Left ventricle myocardium inferior (tissue), 1 donor: ENCODE measurements at regions not wholly inside any gene's neighbourhood (a gene's known extent, or its start where the extent isn't known, plus 50 kb on each side); places are given as distances from the start of the nearest gene placed in this dataset.

Experiments
- DNase-seq: peaks from one replicate; pipeline ENCODE4 v3.0.0-alpha.2; 2020
- H3K27ac ChIP-seq: fragments of 200-600 bp; replicated peaks from 2 replicates; pipeline ENCODE4 v1.8.0; 2021
- H3K27me3 ChIP-seq: fragments of 200-600 bp; 2 replicates; pipeline ENCODE4 v1.8.0; 2021; ENCODE audit warnings: low read depth
- H3K36me3 ChIP-seq: fragments of 200-600 bp; 2 replicates; pipeline ENCODE4 v1.8.0; 2021
- H3K4me1 ChIP-seq: fragments of 200-600 bp; 2 replicates; pipeline ENCODE4 v1.8.0; 2021
- H3K4me3 ChIP-seq: fragments of 200-600 bp; 2 replicates; pipeline ENCODE4 v1.8.0; 2021; ENCODE audit warnings: mild to moderate bottlenecking, moderate library complexity
- H3K9me3 ChIP-seq: fragments of 200-600 bp; replicated peaks from 2 replicates; pipeline ENCODE4 v1.8.0; 2021
- intact Hi-C: fragments of 100-400 bp; cut with micrococcal nuclease; formaldehyde crosslinking; loops from one replicate; pipeline ENCODE4 v1.11.0; 2022
- TF ChIP-seq, protein P1 (sequence below): fragments of 200-600 bp; IDR thresholded peaks from 2 replicates; pipeline ENCODE4 v1.8.0; 2021; ENCODE audit warnings: antibody characterized with exemption, mild to moderate bottlenecking, borderline replicate concordance
- donor health status: DM: no; HTN: yes; CAD: no; lungs with severe emphysema.

DNA sequence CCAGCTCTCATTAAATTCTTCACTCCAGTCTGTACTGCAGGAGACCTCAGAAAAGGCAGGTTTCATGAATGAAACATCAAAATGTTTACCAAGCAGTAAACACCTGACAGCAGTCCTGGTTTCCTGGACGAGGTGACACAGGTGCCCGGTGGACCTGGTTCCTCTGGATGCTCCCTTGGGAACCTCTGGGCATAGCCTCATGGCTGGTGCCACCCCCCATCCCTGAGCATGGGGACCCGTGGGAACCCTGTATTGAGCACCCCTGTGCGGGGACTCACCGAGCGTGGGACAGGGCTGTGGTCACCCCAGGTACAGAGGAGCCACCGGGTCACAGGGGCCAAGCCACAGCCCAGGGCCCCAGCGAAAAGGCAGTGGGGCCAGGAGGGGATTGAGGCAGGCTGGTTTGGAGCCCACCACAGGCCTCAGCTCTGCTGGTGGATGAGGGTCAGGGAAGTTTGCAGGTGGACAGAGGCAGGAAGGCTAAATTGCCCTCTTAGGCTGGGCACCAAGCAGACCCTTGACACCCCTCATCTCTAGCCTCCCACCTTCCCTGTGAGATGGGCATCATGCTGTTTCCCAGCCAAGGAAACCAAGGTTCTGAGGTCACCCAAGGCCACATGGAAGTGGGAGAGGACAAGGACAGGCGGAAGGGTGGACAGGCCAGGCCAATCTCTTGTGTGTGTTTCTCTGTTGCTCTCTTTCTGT lies 158.4 kb downstream of the PTPRU start:
- TF ChIP-seq, protein P1, sequence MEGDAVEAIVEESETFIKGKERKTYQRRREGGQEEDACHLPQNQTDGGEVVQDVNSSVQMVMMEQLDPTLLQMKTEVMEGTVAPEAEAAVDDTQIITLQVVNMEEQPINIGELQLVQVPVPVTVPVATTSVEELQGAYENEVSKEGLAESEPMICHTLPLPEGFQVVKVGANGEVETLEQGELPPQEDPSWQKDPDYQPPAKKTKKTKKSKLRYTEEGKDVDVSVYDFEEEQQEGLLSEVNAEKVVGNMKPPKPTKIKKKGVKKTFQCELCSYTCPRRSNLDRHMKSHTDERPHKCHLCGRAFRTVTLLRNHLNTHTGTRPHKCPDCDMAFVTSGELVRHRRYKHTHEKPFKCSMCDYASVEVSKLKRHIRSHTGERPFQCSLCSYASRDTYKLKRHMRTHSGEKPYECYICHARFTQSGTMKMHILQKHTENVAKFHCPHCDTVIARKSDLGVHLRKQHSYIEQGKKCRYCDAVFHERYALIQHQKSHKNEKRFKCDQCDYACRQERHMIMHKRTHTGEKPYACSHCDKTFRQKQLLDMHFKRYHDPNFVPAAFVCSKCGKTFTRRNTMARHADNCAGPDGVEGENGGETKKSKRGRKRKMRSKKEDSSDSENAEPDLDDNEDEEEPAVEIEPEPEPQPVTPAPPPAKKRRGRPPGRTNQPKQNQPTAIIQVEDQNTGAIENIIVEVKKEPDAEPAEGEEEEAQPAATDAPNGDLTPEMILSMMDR, result no peak
- no peak overlapping the region for H3K4me3 ChIP-seq
- DNase-seq, result no peak
- H3K9me3 ChIP-seq, result peaks cover 10% of the 10 kb centered on the region
- no peak overlapping the region for H3K27ac ChIP-seq
- H3K36me3 ChIP-seq, result no peaks in the 10 kb centered on the region
- intact Hi-C loops, result no loop called here
- peaks cover 59% of the 10 kb centered on the region for H3K27me3 ChIP-seq
- no peaks in the 10 kb centered on the region for H3K4me1 ChIP-seq

DNA sequence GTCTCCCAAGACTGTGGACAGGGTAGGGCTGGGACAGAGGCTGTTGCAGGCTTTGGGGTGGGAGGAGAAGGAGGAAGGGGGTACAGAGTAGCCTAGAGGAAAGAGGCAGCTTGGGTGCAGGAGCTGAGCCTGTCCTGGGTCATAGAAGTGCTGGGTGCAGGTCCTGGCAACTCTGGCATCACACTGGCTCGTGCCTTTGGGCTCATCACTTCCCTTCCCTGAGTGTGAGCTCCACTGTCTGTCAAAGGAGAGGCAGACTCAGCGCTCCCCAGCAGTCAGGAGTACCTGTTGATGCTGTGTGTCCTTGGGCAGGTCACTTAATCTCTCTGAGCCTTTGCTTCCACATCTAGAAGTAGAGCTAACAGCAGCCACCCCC lies 157.1 kb downstream of the PTPRU start:
- no peaks in the 10 kb centered on the region for H3K9me3 ChIP-seq
- H3K4me3 ChIP-seq, result no peak overlapping the region
- intact Hi-C loops, result no loop called here
- no peaks in the 10 kb centered on the region for H3K36me3 ChIP-seq
- no peak overlapping the region for H3K27ac ChIP-seq
- no peaks in the 10 kb centered on the region for H3K4me1 ChIP-seq
- TF ChIP-seq, protein P1, result no peak
- peaks cover 61% of the 10 kb centered on the region for H3K27me3 ChIP-seq
- DNase-seq, result no peak

DNA sequence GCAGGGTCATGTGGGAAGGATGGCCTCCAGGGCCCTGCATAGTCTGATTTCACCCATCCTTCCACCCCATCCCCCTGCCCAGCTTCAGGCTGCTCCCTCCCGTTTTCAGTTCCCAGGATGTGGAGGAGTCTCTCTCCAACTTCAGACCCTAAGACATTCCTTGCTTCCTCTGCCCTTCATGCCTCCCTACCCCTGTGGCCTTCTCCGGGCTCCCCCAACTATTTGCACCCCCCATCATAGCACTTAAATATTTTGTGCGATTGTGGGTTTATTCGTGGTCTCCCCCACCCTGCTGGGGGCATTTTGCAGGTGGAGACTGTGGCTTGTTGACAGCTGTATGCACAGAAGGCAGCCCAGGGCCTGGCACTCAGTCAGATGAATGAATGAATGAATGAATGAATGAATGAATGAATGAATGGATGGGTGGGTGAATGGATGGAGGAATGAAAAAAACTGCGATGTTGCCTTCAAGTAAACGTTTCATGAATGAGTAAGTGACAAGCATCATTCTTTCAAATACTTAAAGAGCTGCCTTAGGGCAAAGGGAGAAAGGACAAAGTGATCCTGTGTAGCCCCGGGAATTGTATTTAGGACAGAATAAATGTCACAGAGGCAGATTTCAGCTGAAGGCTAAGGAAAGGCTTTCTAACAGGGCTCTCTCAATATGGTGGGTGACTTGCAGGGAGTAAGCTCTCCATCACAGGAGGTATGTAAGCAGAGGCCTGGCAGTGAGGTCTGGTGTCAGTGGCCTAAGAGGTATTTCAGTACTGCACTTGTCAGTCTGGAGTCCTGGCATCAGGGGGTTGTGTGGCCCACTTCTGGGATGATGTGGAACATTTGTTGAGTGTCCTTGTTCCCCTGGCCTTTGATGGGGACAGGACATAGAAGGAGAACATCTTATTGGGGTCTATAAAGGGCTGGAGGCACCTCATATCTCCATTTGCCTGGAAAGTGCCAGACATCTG lies 156.4 kb downstream of the PTPRU start:
- H3K4me3 ChIP-seq, result no peak overlapping the region
- no peaks in the 10 kb centered on the region for H3K9me3 ChIP-seq
- intact Hi-C loops, result no loop called here
- H3K4me1 ChIP-seq, result no peaks in the 10 kb centered on the region
- peaks cover 61% of the 10 kb centered on the region for H3K27me3 ChIP-seq
- H3K36me3 ChIP-seq, result no peaks in the 10 kb centered on the region
- no peak for DNase-seq
- TF ChIP-seq, protein P1, result no peak
- H3K27ac ChIP-seq, result no peak overlapping the region

DNA sequence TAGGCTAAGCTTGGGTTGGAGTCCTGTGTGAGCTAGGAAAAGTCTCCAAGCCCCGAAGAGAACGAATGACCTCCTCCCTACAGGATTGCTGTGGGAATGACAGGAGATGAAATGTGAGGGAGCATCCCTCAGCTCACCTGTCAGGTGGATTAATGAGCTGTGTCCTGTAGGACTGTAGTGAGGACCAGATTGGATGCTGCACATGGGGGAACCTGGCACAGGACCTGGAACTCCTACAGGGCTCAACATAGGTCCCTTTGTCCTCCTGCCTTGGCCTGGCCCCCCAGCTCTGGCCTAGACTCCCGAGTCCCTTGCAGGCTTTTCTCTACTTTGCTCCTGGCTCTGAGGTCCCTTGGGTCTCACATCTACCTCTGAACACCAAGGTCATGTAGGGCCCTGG lies 155.7 kb downstream of the PTPRU start:
- no peaks in the 10 kb centered on the region for H3K9me3 ChIP-seq
- H3K4me3 ChIP-seq, result no peak overlapping the region
- DNase-seq, result no peak
- no peak overlapping the region for H3K27ac ChIP-seq
- H3K36me3 ChIP-seq, result no peaks in the 10 kb centered on the region
- intact Hi-C loops, result no loop called here
- no peaks in the 10 kb centered on the region for H3K4me1 ChIP-seq
- TF ChIP-seq, protein P1, result no peak
- peaks cover 61% of the 10 kb centered on the region for H3K27me3 ChIP-seq

DNA sequence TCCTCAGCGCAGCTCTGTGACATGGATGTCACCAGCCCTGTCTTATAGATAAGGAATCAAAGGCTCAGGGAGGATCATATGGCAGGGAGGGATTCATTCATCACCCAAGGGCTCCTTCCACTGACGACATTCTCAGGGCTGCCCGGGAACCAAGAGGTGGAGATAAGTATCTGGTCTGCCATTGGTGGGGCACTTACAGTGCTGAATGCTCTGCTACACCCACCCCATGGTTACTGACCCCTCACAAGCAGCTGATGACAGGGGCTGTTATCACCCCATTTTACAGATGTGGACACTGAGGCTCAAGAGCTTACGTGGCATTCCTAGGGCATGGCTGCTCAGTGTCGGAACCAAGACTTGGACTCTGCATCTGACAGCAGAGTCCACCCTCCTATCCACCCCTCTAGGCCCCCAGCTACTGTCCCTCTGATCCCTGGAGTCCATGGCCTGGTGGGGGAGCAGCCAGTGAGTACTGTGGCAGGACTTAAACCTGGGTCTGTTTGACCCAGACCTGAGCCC lies 155.1 kb downstream of the PTPRU start:
- Histone ChIP-seq H3K36me3 (no peaks in the 10 kb centered on the region), H3K4me3 (no peak overlapping the region), H3K4me1 (no peaks in the 10 kb centered on the region), H3K9me3 (no peaks in the 10 kb centered on the region), H3K27me3 (peaks cover 62% of the 10 kb centered on the region), H3K27ac (no peak overlapping the region)
- TF ChIP-seq, protein P1, result no peak
- intact Hi-C loops, result no loop called here
- DNase-seq, result no peak
